ENCODE measurements at regions not wholly inside any gene's neighbourhood (a gene's known extent, or its start where the extent isn't known, plus 50 kb on each side); places are given as distances from the start of the nearest gene placed in this dataset.

DNA sequence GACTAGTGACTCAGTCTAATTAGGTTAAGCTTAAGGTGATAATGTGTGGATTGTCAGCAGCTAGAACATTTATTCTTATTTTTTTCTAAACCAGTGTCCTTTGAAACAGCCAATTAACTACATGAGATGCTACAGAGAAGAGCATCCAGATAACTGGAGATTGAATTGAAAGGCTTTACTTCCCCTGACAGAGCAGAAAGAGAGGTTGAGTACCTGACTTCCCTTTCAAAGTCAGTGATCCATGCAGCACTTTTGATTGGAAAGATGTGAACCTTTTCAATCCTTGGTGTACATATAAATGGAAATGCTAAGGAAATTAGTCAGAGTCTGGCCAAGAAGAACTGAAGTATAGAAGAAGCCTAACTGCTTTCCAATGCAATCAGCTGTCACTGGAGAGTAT is 653.8 kb downstream of the CDH8 start (continued):
- TF ChIP-seq ZNF462 (CRISPR knock-in tag; IDR thresholded peaks at IDR 0.05) (no peak), EZH2 (IDR thresholded peaks at IDR 0.05; ENCODE audit: low read depth, unreplicated experiment) (no peak), CTCF (conservative IDR thresholded peaks at IDR 0.05; ENCODE audit: low read depth in 2 of 2) (no peak)
- TF ChIP-seq, protein P1, sequence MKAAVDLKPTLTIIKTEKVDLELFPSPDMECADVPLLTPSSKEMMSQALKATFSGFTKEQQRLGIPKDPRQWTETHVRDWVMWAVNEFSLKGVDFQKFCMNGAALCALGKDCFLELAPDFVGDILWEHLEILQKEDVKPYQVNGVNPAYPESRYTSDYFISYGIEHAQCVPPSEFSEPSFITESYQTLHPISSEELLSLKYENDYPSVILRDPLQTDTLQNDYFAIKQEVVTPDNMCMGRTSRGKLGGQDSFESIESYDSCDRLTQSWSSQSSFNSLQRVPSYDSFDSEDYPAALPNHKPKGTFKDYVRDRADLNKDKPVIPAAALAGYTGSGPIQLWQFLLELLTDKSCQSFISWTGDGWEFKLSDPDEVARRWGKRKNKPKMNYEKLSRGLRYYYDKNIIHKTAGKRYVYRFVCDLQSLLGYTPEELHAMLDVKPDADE (IDR thresholded peaks at IDR 0.05): no peak

- H3K36me3 ChIP-seq (ENCODE audit: insufficient read depth): no peaks in the 10 kb centered on the region
- H3K27me3 ChIP-seq (ENCODE audit: insufficient read depth): no peaks in the 10 kb centered on the region
- DNase-seq (ENCODE audit: low spot score) (no peak), ATAC-seq (no peak)
- no peaks in the 10 kb centered on the region for H4K20me1 ChIP-seq (replicated peaks; ENCODE audit: insufficient read depth)
- no peaks in the 10 kb centered on the region for H3K79me2 ChIP-seq (replicated peaks; ENCODE audit: insufficient read depth)
- H3K9me2 ChIP-seq (ENCODE audit: insufficient read depth): no peaks in the 10 kb centered on the region
- Mint-ChIP-seq H3K36me3 (ENCODE audit: low read depth) (no peaks in the 10 kb centered on the region), H3K4me3 (no peak overlapping the region), H3K27me3 (ENCODE audit: insufficient read depth, low read depth, poor library complexity) (no peaks in the 10 kb centered on the region), H3K27ac (no peak overlapping the region), H3K9me3 (no peaks in the 10 kb centered on the region), H3K4me1 (no peaks in the 10 kb centered on the region)
- TF ChIP-seq STAT1 (IDR thresholded peaks at IDR 0.05; ENCODE audit: unreplicated experiment) (no peak), ZNF114 (CRISPR knock-in tag; IDR thresholded peaks at IDR 0.05) (no peak)
- H3K4me1 ChIP-seq (ENCODE audit: insufficient read depth): no peaks in the 10 kb centered on the region
- H2AFZ ChIP-seq: no peak overlapping the region
- H3F3A ChIP-seq (replicated peaks; ENCODE audit: low read depth): no peaks in the 10 kb centered on the region
- H3K4me3 ChIP-seq: no peak overlapping the region
- no peak overlapping the region for H3K27ac ChIP-seq (ENCODE audit: low read depth)
- no peak overlapping the region for H3K4me2 ChIP-seq
These were observed 656.9 kb downstream of the CDH8 start for GRCh38 chr16:61379311-61379710.
